CD4-positive, alpha-beta T cell treated with Interferon gamma for 1 hour (primary cell): ENCODE measurements at regions not wholly inside any gene's neighbourhood (a gene's known extent, or its start where the extent isn't known, plus 50 kb on each side); places are given as distances from the start of the nearest gene placed in this dataset.
A peak's percentile ranks its signal among the peaks of the same experiment; 100 is the strongest.

Experiments used
- DNase-seq: peaks from one replicate; pipeline ENCODE4 v3.0.0-alpha.2; 2020

DNA sequence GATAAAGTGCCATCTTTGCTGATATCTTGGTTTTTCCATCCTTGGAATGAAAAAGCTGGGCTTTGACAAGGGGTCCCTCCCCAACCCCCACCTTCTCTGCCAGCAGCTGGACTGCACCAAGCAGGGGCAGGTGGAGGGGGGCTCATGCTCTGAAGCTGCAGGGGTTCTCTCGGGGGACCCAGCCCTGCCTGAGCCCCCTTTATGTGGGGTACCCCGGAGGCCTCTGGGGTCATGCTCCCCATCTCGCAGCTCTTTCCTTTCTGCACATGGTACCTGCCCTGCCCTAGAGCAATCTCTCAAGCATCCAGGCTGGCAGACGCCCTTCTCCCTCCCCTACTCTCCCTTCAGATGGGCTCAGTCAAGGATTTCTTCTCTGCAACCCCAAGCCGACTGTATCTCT, 146.7 kb upstream of the PTPN1 start:
- no peak for DNase-seq

DNA sequence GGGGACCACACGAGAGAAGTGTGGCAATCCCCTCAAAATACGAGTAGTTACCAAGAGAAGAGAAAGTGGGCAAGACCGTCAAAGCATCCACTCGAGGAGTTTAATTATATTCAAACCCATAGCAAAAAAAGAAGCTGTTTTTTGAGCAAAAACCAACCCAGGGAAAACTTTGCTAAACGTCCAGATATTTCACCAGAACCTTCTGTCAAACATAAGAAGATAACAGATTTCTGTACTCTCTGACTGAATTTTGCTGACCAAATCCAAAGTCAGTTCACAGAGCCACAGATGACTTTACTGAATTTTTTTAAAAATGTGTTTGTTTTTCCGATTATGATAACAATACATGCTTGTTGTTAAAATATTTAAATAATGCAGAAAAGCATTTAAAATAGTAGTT, 145.6 kb upstream of the PTPN1 start:
- DNase-seq: no peak

- no peak for DNase-seq
Observed at GRCh38 chr20:50366270-50367103, 143.7 kb upstream of the PTPN1 start.

DNA sequence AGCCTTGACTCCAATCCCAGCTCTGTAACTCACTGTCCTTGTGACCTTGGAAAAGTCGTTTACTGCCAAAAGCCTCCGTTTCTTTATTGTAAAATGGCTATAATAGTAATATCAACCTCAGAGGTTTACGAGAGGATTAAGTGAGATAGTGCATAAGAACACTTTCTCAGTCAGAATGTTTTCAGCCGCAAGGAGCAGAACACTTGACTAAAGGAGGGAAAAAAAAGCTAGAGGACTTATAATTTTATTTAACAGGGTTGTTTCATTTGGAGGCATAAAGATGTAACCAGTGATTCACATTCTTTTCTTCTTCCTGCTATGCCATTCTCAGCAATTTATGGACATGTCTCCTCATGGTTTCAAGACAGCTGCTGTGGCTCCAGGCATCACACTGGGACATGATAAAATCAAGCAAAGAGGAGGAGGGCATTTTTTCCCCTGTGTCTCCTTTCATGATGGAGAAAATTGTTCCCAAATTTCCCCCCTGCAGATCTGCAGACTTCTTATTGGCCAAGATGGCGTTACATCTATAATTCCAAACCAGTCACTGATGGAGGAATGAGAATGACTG, 143.0 kb upstream of the PTPN1 start:
- DNase-seq: no peak

GRCh38 chr20:50367739-50368375, 142.3 kb upstream of the PTPN1 start:
- DNase-seq: no peak

GRCh38 chr20:50368386-50368785, 141.8 kb upstream of the PTPN1 start:
- no peak for DNase-seq

DNA sequence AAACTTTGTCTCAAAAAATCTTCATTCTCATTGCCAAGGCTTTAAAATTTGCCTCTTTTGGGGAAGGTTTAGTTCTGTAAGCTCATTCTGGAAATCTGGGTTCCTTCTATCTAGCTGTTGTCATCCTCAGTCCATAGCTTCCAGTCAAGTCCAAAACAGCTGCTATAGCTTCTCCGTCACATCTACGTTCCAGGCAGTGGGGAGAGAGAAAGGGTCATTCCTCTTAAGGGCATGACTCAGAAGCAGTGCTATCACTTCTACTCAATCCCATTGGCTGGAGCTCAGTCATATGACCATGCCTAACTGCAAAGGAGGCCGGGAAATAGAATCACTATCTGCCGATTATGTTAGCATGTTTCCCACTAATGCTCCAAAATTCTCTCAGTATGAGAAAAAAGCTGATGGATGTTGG, 141.4 kb upstream of the PTPN1 start:
- no peak for DNase-seq

GRCh38 chr20:50369225-50370035, 140.8 kb upstream of the PTPN1 start:
- no peak for DNase-seq

DNA sequence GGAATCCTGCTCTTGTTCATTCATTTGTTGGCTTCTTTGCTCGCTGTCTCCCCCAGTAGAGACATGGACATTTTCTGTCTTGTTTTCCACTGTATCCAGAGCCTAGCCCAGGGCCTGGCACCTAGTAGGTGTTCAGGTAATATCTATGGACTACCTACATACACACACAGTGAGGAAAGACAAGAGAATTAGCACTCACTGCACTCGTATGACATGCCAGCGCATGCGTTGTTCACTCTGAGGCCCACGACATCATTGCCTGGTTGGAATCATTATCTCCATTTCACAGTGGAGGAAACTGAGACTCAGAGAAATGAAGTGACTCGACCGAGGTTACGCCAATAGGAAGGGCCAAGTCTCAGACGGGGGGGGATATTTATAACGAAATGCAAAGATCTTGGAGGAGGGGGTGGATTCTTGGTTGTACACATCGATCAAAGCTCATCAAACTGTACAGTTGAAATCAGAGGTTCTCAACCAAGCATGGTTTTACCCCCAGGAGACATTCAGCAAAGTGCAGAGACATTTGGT, 140.1 kb upstream of the PTPN1 start:
- DNase-seq: no peak

- no peak for DNase-seq
Observed at GRCh38 chr20:50371878-50372769, 138.1 kb upstream of the PTPN1 start.

DNA sequence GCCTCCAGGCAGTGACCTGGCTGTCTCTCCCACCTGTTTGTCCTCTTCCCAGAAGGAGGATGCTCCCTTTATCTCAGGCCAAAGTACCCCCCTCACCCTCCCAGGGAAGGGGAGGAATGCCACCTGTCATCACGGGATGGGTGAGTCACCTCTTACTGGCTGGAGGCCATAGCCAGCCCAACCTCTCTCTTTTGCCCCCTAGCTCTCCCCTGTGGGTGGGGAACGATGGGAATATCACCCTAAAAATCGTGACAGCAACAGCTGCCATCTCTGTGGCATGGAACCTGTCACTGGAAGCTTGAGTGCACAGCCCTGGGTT, 137.5 kb upstream of the PTPN1 start:
- DNase-seq: no peak

DNA sequence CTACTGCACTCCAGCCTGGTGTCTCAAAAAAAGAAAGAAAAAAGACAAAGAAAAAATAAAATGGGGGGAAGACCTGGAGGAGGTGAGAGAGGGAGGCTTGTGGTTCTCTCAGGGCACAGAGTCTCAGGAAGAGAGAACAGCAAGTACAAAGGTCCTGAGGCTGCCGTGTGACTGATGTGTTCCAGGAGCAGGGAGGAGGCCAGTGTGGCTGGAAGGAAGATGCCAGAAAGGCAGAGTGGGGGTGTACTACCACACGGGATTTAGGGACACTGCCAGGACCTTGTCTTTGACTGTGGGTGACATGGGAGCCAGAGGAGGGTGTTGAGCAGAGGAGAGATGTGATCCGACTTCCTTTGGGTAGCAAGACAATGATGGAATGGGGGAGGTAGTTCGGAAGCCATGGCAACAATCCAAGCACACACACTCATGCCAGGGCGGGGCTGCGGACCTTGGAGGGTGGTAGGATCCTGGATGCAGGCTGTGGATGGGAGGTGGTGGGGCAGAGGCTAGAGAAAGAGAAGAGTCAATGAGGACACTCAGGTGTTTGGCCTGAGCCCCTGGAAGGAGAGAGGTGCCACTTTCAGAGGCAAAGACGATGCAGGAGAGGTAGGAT, 136.4 kb upstream of the PTPN1 start:
- no peak for DNase-seq

DNA sequence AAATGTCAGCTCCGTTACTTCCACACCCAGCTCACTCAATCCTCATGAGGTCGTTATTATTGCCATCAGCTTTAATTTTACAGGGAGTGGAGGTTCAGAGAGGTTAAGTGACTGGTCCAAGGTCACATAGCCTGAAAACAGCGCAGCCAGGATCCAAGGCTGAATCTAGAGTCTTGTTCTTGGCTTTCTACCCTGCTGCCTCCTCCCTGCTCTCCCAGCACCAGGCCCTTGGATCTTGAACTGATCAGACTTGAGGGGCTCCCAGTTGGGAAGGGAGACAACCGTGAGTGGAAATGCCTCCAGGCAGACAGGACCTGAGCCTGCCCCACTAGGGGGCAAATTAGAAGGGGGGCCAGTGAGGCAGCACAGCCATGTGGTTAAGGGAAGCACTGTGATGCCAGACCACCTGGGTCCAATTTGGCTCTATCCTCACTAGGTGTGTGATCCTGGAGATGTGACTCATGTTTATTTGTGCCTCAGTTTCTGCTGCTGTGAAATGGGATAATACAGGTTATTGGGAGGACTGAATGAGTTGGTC, 135.6 kb upstream of the PTPN1 start:
- DNase-seq: no peak

DNA sequence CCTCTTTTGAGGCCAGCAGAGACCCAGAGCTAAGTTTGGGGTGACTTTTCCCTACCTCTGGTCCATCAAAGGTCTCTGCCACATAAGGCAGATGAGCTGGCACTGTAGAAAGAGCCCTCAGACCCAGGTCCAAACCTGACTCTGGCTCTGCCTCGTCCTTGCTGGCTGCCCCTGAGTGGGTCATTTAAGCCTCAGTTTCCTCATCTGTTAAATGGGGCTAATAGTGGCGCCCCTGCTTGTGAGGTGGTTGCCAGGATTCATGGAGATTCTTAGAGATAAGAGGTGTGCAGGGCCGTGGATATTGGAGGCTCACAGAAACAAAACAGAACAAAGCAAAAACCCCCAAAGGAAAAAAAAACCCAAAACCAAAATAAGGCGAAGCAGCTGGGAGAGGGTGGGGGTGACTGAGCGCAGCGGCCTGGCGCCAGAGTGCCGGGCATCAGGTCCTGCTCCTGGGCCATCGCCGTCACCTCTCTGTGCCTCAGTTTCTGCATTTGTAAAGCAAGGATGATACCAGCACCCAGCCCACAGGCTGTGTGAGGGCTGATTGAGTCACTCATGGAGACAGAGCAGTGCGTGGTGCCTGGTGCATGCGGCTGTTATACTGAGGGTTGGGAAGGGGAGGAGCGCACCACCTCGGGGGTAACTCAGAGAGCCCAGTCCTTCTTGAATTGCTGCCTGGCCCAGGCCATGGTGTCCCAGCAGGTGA, 133.8 kb upstream of the PTPN1 start:
- no peak for DNase-seq

- no peak for DNase-seq
Observed at GRCh38 chr20:50376888-50377459, 133.2 kb upstream of the PTPN1 start.

DNA sequence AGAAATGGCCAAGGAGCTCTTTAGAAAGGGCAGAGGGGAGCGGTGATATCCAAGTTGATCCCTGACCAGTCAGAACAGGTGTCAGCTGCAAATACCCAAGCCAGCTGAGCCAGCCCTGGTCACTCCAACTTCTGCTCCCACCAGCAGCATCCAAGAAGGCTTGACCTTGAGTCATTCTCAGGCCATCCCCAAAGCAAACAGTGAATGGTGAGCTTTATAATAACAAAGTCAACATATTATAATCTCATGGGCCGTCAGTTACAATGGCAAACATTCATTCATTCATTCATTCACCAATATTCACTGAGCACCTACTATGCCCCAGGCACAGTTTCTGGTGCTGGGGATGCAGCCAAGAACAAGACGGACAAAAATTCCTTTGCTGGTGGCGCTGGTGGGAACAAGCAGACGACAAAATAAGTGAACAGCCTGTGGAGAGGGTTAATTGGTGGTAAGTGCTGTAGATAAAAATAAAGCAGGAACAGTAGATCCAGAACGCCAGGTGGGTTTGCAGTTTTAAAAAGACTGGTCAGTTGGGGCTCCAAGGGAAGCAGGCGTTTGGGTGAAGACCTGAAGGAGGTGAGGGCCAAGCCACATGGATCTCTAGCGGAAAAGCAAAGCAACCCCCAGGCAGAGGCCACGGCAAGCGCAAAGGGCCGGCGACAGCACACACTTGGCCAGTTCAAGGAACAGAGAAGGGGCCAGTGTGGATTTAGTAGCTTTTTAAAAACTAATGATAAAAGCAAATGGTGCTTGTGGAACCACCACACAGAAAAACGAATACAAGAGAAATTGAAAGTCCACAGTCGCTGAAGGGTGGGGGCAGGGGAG, 131.8 kb upstream of the PTPN1 start:
- no peak for DNase-seq

- DNase-seq: peak; percentile 39
Observed at GRCh38 chr20:50379049-50379990, 130.9 kb upstream of the PTPN1 start.

GRCh38 chr20:50379991-50380696, 130.0 kb upstream of the PTPN1 start:
- no peak for DNase-seq
